ENCODE measurements at regions not wholly inside any gene's neighbourhood (a gene's known extent, or its start where the extent isn't known, plus 50 kb on each side); places are given as distances from the start of the nearest gene placed in this dataset.

- TF ChIP-seq CTCF (conservative IDR thresholded peaks at IDR 0.05; ENCODE audit: low read depth, low read length) (no peak), EZH2 (IDR thresholded peaks at IDR 0.05; ENCODE audit: low read length, unreplicated experiment) (no peak)
Observed at GRCh38 chr12:91563011-91563765, 380.6 kb upstream of the DCN start.

Measured in PC-3 (cell line).